ENCODE measurements at regions not wholly inside any gene's neighbourhood (a gene's known extent, or its start where the extent isn't known, plus 50 kb on each side); places are given as distances from the start of the nearest gene placed in this dataset.

- Histone ChIP-seq H3K4me1 (no peaks in the 10 kb centered on the region), H3K27me3 (no peaks in the 10 kb centered on the region), H3K4me3 (no peak overlapping the region), H3K36me3 (no peaks in the 10 kb centered on the region), H3K27ac (no peak overlapping the region), H3K9me3 (no peaks in the 10 kb centered on the region)
- DNase-seq (no peak), ATAC-seq (no peak)
- intact Hi-C loops (cut with DNase I; ENCODE audit: low total_unique reads) = no loop called here
- in situ Hi-C loops (cut with MboI; ENCODE audit: low sequenced_read_pairs in 4 of 4) = no loop called here
- TF ChIP-seq POLR2A (IDR thresholded peaks at IDR 0.05) (no peak), CTCF (IDR thresholded peaks at IDR 0.05 in 4 of 5, conservative IDR thresholded peaks at IDR 0.05 in 1 of 5) (no peak)
Observed at GRCh38 chr3:106817706-106818105, 559.5 kb upstream of the CCDC54 start.

- in situ Hi-C loops (cut with MboI; ENCODE audit: low sequenced_read_pairs in 4 of 4) (no loop called here), intact Hi-C loops (cut with DNase I; ENCODE audit: low total_unique reads) (no loop called here)
- Histone ChIP-seq H3K4me1 (no peaks in the 10 kb centered on the region), H3K9me3 (no peaks in the 10 kb centered on the region), H3K36me3 (no peaks in the 10 kb centered on the region), H3K4me3 (no peak overlapping the region), H3K27me3 (no peaks in the 10 kb centered on the region), H3K27ac (no peak overlapping the region)
- ATAC-seq = no peak
- TF ChIP-seq POLR2A (IDR thresholded peaks at IDR 0.05) (no peak), CTCF (IDR thresholded peaks at IDR 0.05 in 4 of 5, conservative IDR thresholded peaks at IDR 0.05 in 1 of 5) (no peak)
- no peak for DNase-seq
Observed at GRCh38 chr3:106819440-106819839, 557.8 kb upstream of the CCDC54 start.

DNA sequence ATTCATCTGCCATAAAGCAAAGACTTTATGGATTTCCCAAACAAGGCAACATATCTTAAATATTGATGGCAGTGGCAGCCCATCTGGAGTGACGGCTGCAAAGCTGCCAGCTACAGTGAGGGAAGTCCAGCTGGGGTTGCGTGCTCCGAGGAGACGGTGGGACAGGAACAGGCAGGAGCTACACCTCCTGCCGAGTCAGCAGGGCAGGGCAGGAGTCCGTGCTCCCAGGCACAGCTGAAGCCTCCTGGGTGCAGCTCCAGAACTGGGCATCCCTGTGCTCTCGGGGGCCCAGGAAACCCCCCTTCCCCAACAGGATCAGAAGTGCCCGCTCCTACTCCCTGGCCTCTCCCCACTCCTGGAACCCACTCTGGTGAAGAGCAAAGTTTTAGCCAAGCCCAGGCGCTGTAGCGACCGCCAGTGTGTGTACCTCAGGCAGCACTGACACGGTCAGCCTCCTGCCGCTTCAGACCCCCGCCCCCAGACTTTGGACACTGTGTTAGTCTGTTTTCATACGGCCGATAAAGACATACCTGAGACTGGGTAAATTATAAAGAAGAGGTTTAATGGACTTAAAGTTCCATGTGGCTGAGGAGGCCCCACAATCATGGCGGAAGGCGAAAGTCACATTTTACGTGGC, 556.4 kb upstream of the CCDC54 start:
- no peaks in the 10 kb centered on the region for H3K27me3 ChIP-seq
- no peaks in the 10 kb centered on the region for H3K36me3 ChIP-seq
- no peak overlapping the region for H3K27ac ChIP-seq
- intact Hi-C loops (cut with DNase I; ENCODE audit: low total_unique reads) (loop anchor here (10.0 kb wide), 1 partner anchor 244 kb away; no protein-coding TSS in a partner anchor), in situ Hi-C loops (cut with MboI; ENCODE audit: low sequenced_read_pairs in 4 of 4) (no loop called here)
- H3K9me3 ChIP-seq = no peaks in the 10 kb centered on the region
- H3K4me1 ChIP-seq = no peaks in the 10 kb centered on the region
- no peak for TF ChIP-seq POLR2A (IDR thresholded peaks at IDR 0.05)
- TF ChIP-seq CTCF (IDR thresholded peaks at IDR 0.05 in 4 of 5, conservative IDR thresholded peaks at IDR 0.05 in 1 of 5) = no peak
- DNase-seq = no peak
- H3K4me3 ChIP-seq = no peak overlapping the region
- no peak for ATAC-seq

- DNase-seq (no peak), ATAC-seq (no peak)
- no peaks in the 10 kb centered on the region for H3K4me1 ChIP-seq
- H3K36me3 ChIP-seq = no peaks in the 10 kb centered on the region
- H3K9me3 ChIP-seq = no peaks in the 10 kb centered on the region
- H3K4me3 ChIP-seq = no peak overlapping the region
- intact Hi-C loops (cut with DNase I; ENCODE audit: low total_unique reads) = loop anchor here (10.0 kb wide), 1 partner anchor 243 kb away; no protein-coding TSS in a partner anchor
- H3K27ac ChIP-seq = no peak overlapping the region
- in situ Hi-C loops (cut with MboI; ENCODE audit: low sequenced_read_pairs in 4 of 4) = no loop called here
- H3K27me3 ChIP-seq = no peaks in the 10 kb centered on the region
- no peak for TF ChIP-seq POLR2A (IDR thresholded peaks at IDR 0.05)
- TF ChIP-seq CTCF (IDR thresholded peaks at IDR 0.05 in 4 of 5, conservative IDR thresholded peaks at IDR 0.05 in 1 of 5) = no peak
Observed at GRCh38 chr3:106821801-106822200, 555.4 kb upstream of the CCDC54 start.

GRCh38 chr3:106822204-106822603, 555.0 kb upstream of the CCDC54 start:
- H3K4me3 ChIP-seq = no peak overlapping the region

More at GRCh38 chr3:106822204-106822603, 555.0 kb upstream of the CCDC54 start:
- Histone ChIP-seq H3K4me1 (no peaks in the 10 kb centered on the region), H3K9me3 (no peaks in the 10 kb centered on the region), H3K27ac (no peak overlapping the region), H3K36me3 (no peaks in the 10 kb centered on the region), H3K27me3 (no peaks in the 10 kb centered on the region)
- no peak for DNase-seq
- no peak for TF ChIP-seq CTCF (IDR thresholded peaks at IDR 0.05 in 4 of 5, conservative IDR thresholded peaks at IDR 0.05 in 1 of 5)
- TF ChIP-seq POLR2A (IDR thresholded peaks at IDR 0.05) = no peak
- intact Hi-C loops (cut with DNase I; ENCODE audit: low total_unique reads) (loop anchor here (10.0 kb wide), 1 partner anchor 243 kb away; no protein-coding TSS in a partner anchor), in situ Hi-C loops (cut with MboI; ENCODE audit: low sequenced_read_pairs in 4 of 4) (no loop called here)
- no peak for ATAC-seq
